Activated naive CD4-positive, alpha-beta T cell (primary cell): ENCODE measurements at regions not wholly inside any gene's neighbourhood (a gene's known extent, or its start where the extent isn't known, plus 50 kb on each side); places are given as distances from the start of the nearest gene placed in this dataset.

Experiments
- DNase-seq, 4 experiments: peaks; one replicate each; lab custom pipeline; 2025; lab: John Stamatoyannopoulos, UW

GRCh38 chr15:94056314-94056713 lies 175.0 kb upstream of the MCTP2 start:
- DNase-seq: no peak

GRCh38 chr15:94053626-94054025 lies 177.7 kb upstream of the MCTP2 start:
- no peak for DNase-seq

- no peak for DNase-seq
These were observed 178.7 kb upstream of the MCTP2 start for GRCh38 chr15:94052711-94053110.

- DNase-seq: no peak
These were observed 183.8 kb upstream of the MCTP2 start for GRCh38 chr15:94047566-94047965.

- DNase-seq: no peak
These were observed 189.0 kb upstream of the MCTP2 start for GRCh38 chr15:94042180-94042928.

- DNase-seq: no peak
These were observed 189.6 kb upstream of the MCTP2 start for GRCh38 chr15:94041746-94042145.

- no peak for DNase-seq
These were observed 190.7 kb upstream of the MCTP2 start for GRCh38 chr15:94040541-94041248.

- DNase-seq: no peak
These were observed 195.2 kb upstream of the MCTP2 start for GRCh38 chr15:94036156-94036555.

GRCh38 chr15:94033683-94034020 lies 197.7 kb upstream of the MCTP2 start:
- no peak for DNase-seq

GRCh38 chr15:94033014-94033682 lies 198.2 kb upstream of the MCTP2 start:
- no peak for DNase-seq

- no peak for DNase-seq
These were observed 198.8 kb upstream of the MCTP2 start for GRCh38 chr15:94032571-94032970.

GRCh38 chr15:94031072-94031471 lies 200.3 kb upstream of the MCTP2 start:
- DNase-seq: no peak

GRCh38 chr15:94029495-94029894 lies 201.9 kb upstream of the MCTP2 start:
- DNase-seq: no peak

GRCh38 chr15:94028809-94029208 lies 202.6 kb upstream of the MCTP2 start:
- no peak for DNase-seq

GRCh38 chr15:94028121-94028520 lies 203.2 kb upstream of the MCTP2 start:
- DNase-seq: no peak

- no peak for DNase-seq
These were observed 203.8 kb upstream of the MCTP2 start for GRCh38 chr15:94027581-94027980.

GRCh38 chr15:94026458-94027304 lies 204.7 kb upstream of the MCTP2 start:
- DNase-seq: no peak

GRCh38 chr15:94023531-94023930 lies 207.8 kb upstream of the MCTP2 start:
- no peak for DNase-seq

GRCh38 chr15:94021621-94022320 lies 209.6 kb upstream of the MCTP2 start:
- DNase-seq: no peak

- DNase-seq: no peak
These were observed 212.3 kb upstream of the MCTP2 start for GRCh38 chr15:94019062-94019461.

GRCh38 chr15:94015324-94015723 lies 216.0 kb upstream of the MCTP2 start:
- no peak for DNase-seq
